Smooth muscle cell (in vitro differentiated cells): ENCODE measurements at regions not wholly inside any gene's neighbourhood (a gene's known extent, or its start where the extent isn't known, plus 50 kb on each side); places are given as distances from the start of the nearest gene placed in this dataset.

Experiments used
- DNase-seq: peaks from one replicate; lab custom pipeline; 2025; ENCODE audit not compliant: unreplicated experiment; lab: John Stamatoyannopoulos, UW
- H2AFZ ChIP-seq: fragments of 200-600 bp; sonication (generic); 2 replicates; pipeline ENCODE4 v1.6.0; 2016; ENCODE audit warnings: antibody characterized with exemption, low read depth, mild to moderate bottlenecking
- H3F3A ChIP-seq: fragments of 200-600 bp; sonication (generic); 2 replicates; pipeline ENCODE4 v1.6.0; 2017; ENCODE audit warnings: antibody characterized with exemption, low read depth
- H3K27ac ChIP-seq: fragments of 200-600 bp; sonication (generic); 2 replicates; pipeline ENCODE4 v1.5.1; 2016; ENCODE audit warnings: low read depth, mild to moderate bottlenecking
- H3K27me3 ChIP-seq: fragments of 200-600 bp; sonication (generic); 2 replicates; pipeline ENCODE4 v1.6.1; 2016; ENCODE audit warnings: low read depth, mild to moderate bottlenecking
- H3K36me3 ChIP-seq: fragments of 200-600 bp; sonication (generic); 2 replicates; pipeline ENCODE4 v1.5.1; 2016; ENCODE audit warnings: low read depth
- H3K4me1 ChIP-seq: fragments of 200-600 bp; sonication (generic); 2 replicates; pipeline ENCODE4 v1.5.1; 2016; ENCODE audit warnings: low read depth
- H3K4me2 ChIP-seq: fragments of 200-600 bp; sonication (generic); 2 replicates; pipeline ENCODE4 v1.6.0; 2016; ENCODE audit warnings: mild to moderate bottlenecking
- H3K4me3 ChIP-seq: fragments of 200-600 bp; sonication (generic); 2 replicates; pipeline ENCODE4 v1.5.1; 2016; ENCODE audit warnings: mild to moderate bottlenecking
- H3K79me2 ChIP-seq: fragments of 200-600 bp; sonication (generic); 2 replicates; pipeline ENCODE4 v1.6.0; 2016; ENCODE audit warnings: low read depth, mild to moderate bottlenecking
- H3K9ac ChIP-seq: fragments of 200-600 bp; sonication (generic); 2 replicates; pipeline ENCODE4 v1.6.0; 2016; ENCODE audit warnings: low read depth
- H3K9me3 ChIP-seq: fragments of 200-600 bp; sonication (generic); replicated peaks from 2 replicates; pipeline ENCODE4 v1.5.1; 2016; ENCODE audit warnings: low read depth
- H4K20me1 ChIP-seq: fragments of 200-600 bp; sonication (generic); 2 replicates; pipeline ENCODE4 v1.6.0; 2016; ENCODE audit warnings: low read depth
- WGBS: methylation state at CpG from one replicate; pipeline ENCODE4 v1.1.7; 2016; ENCODE audit warnings: low lambda C conversion rate; 5-methylcytosine and 5-hydroxymethylcytosine counted together
- TF ChIP-seq, protein P1 (sequence below): fragments of 200-600 bp; sonication (generic); IDR thresholded peaks from 2 replicates; pipeline ENCODE4 v1.5.1; 2017; ENCODE audit warnings: borderline replicate concordance, mild to moderate bottlenecking, antibody characterized with exemption; ENCODE audit not compliant: insufficient read depth, poor library complexity, severe bottlenecking

DNA sequence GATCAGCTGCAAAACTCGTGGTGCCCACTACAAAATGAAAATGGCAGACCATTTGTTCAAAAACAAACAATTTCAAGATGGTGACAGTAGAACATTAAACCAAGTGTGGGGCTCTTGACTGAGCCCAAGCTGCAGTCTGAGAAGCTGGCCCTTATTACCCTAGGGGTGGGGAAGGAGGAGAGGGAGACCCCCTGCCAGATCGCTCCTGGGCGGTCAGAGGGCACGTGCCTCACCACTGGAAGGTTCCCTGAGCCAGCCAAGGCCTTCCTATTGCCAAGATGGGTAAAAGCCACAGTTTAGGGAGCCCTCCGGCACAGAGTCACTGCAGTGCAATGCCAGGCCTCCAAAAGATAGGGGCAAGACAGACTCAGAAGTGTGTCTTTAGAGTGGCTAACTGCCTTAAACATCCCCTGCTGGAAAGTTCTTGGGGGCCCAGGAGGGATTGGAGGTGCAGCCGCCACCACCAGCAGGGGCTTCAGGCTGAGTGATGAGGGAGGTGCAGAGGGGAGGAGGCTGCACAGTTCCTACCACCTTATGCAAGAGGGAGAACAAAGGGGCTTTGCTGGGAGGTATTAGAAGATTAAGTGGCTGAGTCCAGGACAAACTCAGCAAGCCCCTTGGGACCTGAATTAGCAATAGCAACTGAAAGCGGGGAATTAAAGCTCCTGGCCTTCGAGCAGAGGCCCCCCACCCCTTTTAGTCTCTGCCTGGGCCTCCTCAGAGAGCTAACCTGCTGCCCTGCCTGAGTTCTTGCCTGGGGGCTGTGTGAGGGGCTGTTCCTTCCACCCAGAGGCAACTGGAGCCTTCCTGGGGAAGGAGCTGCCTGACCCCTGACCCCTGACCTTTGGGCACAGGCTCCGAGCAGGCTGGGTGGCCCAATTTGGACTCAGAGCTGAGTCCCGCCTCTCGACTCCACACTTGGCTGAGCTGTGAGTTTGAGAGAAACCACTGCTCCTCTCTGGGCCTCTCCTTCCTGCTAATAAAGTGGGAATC lies 88.4 kb downstream of the VEGFA start:
- WGBS = 85% methylated on average over 11 of the region's 11 CpGs
- no peak for DNase-seq

DNA sequence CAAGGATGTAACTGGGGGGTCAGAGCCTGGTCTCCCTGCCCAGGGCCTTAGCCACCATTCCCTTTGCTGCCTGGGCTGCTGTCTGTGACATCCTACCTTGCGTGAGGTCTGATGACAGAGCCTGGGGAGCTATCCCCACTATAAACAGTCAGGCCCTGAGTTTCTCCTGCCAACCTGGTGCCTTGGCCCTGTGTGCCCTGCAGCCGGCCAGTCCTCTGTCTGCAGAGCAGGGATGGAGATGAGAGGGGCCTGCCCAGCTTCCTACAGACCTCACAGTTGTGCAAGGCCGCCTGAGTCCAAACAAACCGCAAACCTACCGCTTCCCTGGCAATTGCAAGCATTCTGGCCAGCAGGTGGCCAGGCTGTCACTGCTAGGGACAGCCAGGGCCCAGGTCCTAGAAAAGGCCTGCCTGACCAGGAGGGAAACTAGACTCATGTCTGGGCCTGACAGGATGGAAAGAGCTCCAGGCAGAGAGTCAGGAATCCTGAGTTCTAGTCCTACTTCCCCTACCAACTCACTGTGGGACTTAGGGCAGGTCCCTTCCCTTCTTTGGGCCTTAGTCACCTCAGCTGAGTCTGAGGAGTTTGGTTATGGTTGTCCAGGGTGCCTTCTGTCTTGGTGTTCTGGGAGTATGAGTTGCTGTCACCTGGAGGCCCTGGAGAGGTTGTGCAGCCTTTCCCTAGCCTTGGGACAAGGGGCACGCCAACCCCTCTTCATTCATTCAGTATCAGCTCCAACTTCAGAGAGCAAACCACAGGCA lies 86.2 kb downstream of the VEGFA start:
- H3K4me2 ChIP-seq = no peak overlapping the region
- H3F3A ChIP-seq = no peaks in the 10 kb centered on the region
- no peak overlapping the region for H3K4me3 ChIP-seq
- H3K79me2 ChIP-seq = no peaks in the 10 kb centered on the region
- no peaks in the 10 kb centered on the region for H3K36me3 ChIP-seq
- H3K9me3 ChIP-seq = no peaks in the 10 kb centered on the region
- no peaks in the 10 kb centered on the region for H4K20me1 ChIP-seq
- no peaks in the 10 kb centered on the region for H3K27me3 ChIP-seq
- TF ChIP-seq, protein P1, sequence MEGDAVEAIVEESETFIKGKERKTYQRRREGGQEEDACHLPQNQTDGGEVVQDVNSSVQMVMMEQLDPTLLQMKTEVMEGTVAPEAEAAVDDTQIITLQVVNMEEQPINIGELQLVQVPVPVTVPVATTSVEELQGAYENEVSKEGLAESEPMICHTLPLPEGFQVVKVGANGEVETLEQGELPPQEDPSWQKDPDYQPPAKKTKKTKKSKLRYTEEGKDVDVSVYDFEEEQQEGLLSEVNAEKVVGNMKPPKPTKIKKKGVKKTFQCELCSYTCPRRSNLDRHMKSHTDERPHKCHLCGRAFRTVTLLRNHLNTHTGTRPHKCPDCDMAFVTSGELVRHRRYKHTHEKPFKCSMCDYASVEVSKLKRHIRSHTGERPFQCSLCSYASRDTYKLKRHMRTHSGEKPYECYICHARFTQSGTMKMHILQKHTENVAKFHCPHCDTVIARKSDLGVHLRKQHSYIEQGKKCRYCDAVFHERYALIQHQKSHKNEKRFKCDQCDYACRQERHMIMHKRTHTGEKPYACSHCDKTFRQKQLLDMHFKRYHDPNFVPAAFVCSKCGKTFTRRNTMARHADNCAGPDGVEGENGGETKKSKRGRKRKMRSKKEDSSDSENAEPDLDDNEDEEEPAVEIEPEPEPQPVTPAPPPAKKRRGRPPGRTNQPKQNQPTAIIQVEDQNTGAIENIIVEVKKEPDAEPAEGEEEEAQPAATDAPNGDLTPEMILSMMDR = peak; percentile 37
- H2AFZ ChIP-seq = no peak overlapping the region
- DNase-seq = no peak
- H3K4me1 ChIP-seq = peaks cover 27% of the 10 kb centered on the region
- no peak overlapping the region for H3K27ac ChIP-seq
- 79% methylated on average over 6 of the region's 6 CpGs for WGBS
- H3K9ac ChIP-seq = no peak overlapping the region

More for the DNA sequence above, 88.4 kb downstream of the VEGFA start:
- no peaks in the 10 kb centered on the region for H3K9me3 ChIP-seq
- no peaks in the 10 kb centered on the region for H4K20me1 ChIP-seq
- no peak overlapping the region for H3K4me2 ChIP-seq
- TF ChIP-seq, protein P1 = no peak
- H3K4me3 ChIP-seq = no peak overlapping the region
- no peak overlapping the region for H3K27ac ChIP-seq
- H2AFZ ChIP-seq = no peak overlapping the region
- no peaks in the 10 kb centered on the region for H3F3A ChIP-seq
- H3K9ac ChIP-seq = no peak overlapping the region
- H3K4me1 ChIP-seq = peaks cover 27% of the 10 kb centered on the region
- no peaks in the 10 kb centered on the region for H3K36me3 ChIP-seq
- H3K27me3 ChIP-seq = no peaks in the 10 kb centered on the region
- H3K79me2 ChIP-seq = no peaks in the 10 kb centered on the region

DNA sequence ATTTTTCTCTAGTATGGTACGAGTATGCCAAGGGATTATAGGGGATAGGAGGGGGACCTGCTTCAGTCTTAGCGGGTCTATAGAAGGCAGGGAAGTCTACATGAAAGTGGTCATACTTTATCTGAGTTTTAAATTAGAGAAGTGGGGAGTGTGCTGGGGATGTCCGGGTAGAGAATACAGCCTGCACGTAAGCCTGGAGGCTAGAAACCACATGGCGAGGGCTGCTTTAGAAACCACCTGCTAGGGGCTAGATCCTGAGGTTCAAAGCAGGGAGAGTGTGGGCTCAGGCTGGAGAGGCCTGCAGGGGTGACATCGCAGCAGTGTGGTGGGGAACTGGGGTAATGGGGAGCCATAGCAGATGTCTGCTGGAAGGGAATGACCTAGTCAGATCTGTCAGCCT lies 85.2 kb downstream of the VEGFA start:
- Histone ChIP-seq H3K9me3 (no peaks in the 10 kb centered on the region), H3K4me2 (no peak overlapping the region), H3K9ac (no peak overlapping the region), H3K27me3 (no peaks in the 10 kb centered on the region), H3K36me3 (no peaks in the 10 kb centered on the region), H4K20me1 (no peaks in the 10 kb centered on the region), H2AFZ (no peak overlapping the region), H3F3A (no peaks in the 10 kb centered on the region), H3K4me3 (no peak overlapping the region), H3K27ac (no peak overlapping the region), H3K79me2 (no peaks in the 10 kb centered on the region), H3K4me1 (peaks cover 25% of the 10 kb centered on the region)
- WGBS = 97% methylated on average over 6 of the region's 6 CpGs
- no peak for DNase-seq
- TF ChIP-seq, protein P1 = no peak
